Liver (tissue), 8 donors: ENCODE measurements at regions not wholly inside any gene's neighbourhood (a gene's known extent, or its start where the extent isn't known, plus 50 kb on each side); places are given as distances from the start of the nearest gene placed in this dataset.

Experiments used
- DNase-seq: peaks from one replicate; pipeline ENCODE4 v3.0.0-alpha.2; 2017; ENCODE audit warnings: low spot score
- H3K27ac ChIP-seq, 2 donors: one replicate each; pipeline ENCODE4 v1.7.0; 2013; ENCODE audit warnings: inconsistent platforms in 2 of 2, low read length in 2 of 2, control low read depth in 1 of 2, low read depth in 1 of 2, mild to moderate bottlenecking in 1 of 2
- H3K27me3 ChIP-seq, 4 donors: one replicate each; pipeline versions ENCODE4 v1.6.1 to v1.7.0; 2013; ENCODE audit warnings: low read length in 3 of 4, inconsistent platforms in 1 of 4, mild to moderate bottlenecking in 1 of 4, moderate library complexity in 1 of 4; ENCODE audit not compliant: control insufficient read depth in 4 of 4, insufficient read depth in 4 of 4
- H3K36me3 ChIP-seq, 4 donors: one replicate each; pipeline versions ENCODE4 v1.6.1 to v1.7.0; 2013; ENCODE audit warnings: low read length in 3 of 4, mild to moderate bottlenecking in 3 of 4, low read depth in 1 of 4, moderate library complexity in 1 of 4; ENCODE audit not compliant: control insufficient read depth in 4 of 4, insufficient read depth in 3 of 4
- H3K4me1 ChIP-seq, 4 donors: one replicate each; pipeline versions ENCODE4 v1.6.1 to v1.7.0; 2013; ENCODE audit warnings: low read length in 3 of 4, mild to moderate bottlenecking in 3 of 4, moderate library complexity in 1 of 4; ENCODE audit not compliant: control insufficient read depth in 4 of 4, insufficient read depth in 4 of 4
- H3K4me3 ChIP-seq, 3 donors: one replicate each; pipeline versions ENCODE4 v1.6.1 to v1.7.0; 2013; ENCODE audit warnings: low read length in 3 of 3, control low read depth in 1 of 3, low read depth in 1 of 3, mild to moderate bottlenecking in 1 of 3
- H3K9ac ChIP-seq, 2 donors: one replicate each; pipeline ENCODE4 v1.7.0; 2013; ENCODE audit warnings: low read length in 2 of 2, mild to moderate bottlenecking in 2 of 2, moderate library complexity in 2 of 2, control low read depth in 1 of 2, low read depth in 1 of 2
- H3K9me3 ChIP-seq, 4 donors: one replicate each; pipeline versions ENCODE4 v1.6.1 to v1.7.0; 2013; ENCODE audit warnings: low read length in 3 of 4; ENCODE audit not compliant: control insufficient read depth in 4 of 4
- EGR1 ChIP-seq, 2 donors: IDR thresholded peaks; 2 replicates each; pipeline ENCODE4 v1.6.1; 2016 to 2018; ENCODE audit warnings: antibody characterized with exemption in 2 of 2, low read depth in 2 of 2
- FOXA1 ChIP-seq: IDR thresholded peaks from 2 replicates; pipeline ENCODE4 v1.6.1; 2016; ENCODE audit warnings: antibody characterized with exemption
- FOXA2 ChIP-seq: IDR thresholded peaks from 2 replicates; pipeline ENCODE4 v1.6.1; 2016; ENCODE audit warnings: antibody characterized with exemption
- GABPA ChIP-seq, 2 donors: IDR thresholded peaks in 1 of 2; conservative IDR thresholded peaks in 1 of 2; 2 replicates each; pipeline ENCODE4 v1.6.1; 2016; ENCODE audit warnings: antibody characterized with exemption in 2 of 2, mild to moderate bottlenecking in 1 of 2, moderate library complexity in 1 of 2
- HNF4A ChIP-seq, 2 donors: conservative IDR thresholded peaks; 2 replicates each; pipeline ENCODE4 v1.6.1; 2016; ENCODE audit warnings: antibody characterized with exemption in 2 of 2, mild to moderate bottlenecking in 2 of 2
- HNF4G ChIP-seq: IDR thresholded peaks from 2 replicates; pipeline ENCODE4 v1.6.1; 2016; ENCODE audit warnings: antibody characterized with exemption
- JUND ChIP-seq, 2 donors: IDR thresholded peaks; 2 replicates each; pipeline ENCODE4 v1.6.1; 2016; ENCODE audit warnings: antibody characterized with exemption in 2 of 2
- NR2F2 ChIP-seq: IDR thresholded peaks from 2 replicates; pipeline ENCODE4 v1.6.1; 2016; ENCODE audit warnings: antibody characterized with exemption
- RAD21 ChIP-seq, 2 donors: IDR thresholded peaks; 2 replicates each; pipeline ENCODE4 v1.6.1; 2016; ENCODE audit warnings: antibody characterized with exemption in 2 of 2, mild to moderate bottlenecking in 2 of 2
- RXRA ChIP-seq, 2 donors: IDR thresholded peaks; 2 replicates each; pipeline ENCODE4 v1.6.1; 2017 to 2018; ENCODE audit warnings: antibody characterized with exemption in 2 of 2, mild to moderate bottlenecking in 1 of 2
- SP1 ChIP-seq: IDR thresholded peaks from 2 replicates; pipeline ENCODE4 v1.6.1; 2018; ENCODE audit warnings: antibody characterized with exemption, mild to moderate bottlenecking
- TAF1 ChIP-seq: conservative IDR thresholded peaks from 2 replicates; pipeline ENCODE4 v1.6.1; 2016; ENCODE audit warnings: antibody characterized with exemption, mild to moderate bottlenecking
- YY1 ChIP-seq: IDR thresholded peaks from 2 replicates; pipeline ENCODE4 v1.6.1; 2016; ENCODE audit warnings: antibody characterized with exemption, mild to moderate bottlenecking
- WGBS: extraction: QIAGEN DNeasy Blood & Tissue Kit; methylation state at CpG from one replicate; pipeline ENCODE4 v1.1.7; 2013; 5-methylcytosine and 5-hydroxymethylcytosine counted together
- TF ChIP-seq, protein P1 (sequence below): IDR thresholded peaks from 2 replicates; pipeline ENCODE4 v1.6.1; 2016; ENCODE audit warnings: antibody characterized with exemption
- TF ChIP-seq, protein P2 (sequence below): IDR thresholded peaks from 2 replicates; pipeline ENCODE4 v1.6.1; 2016; ENCODE audit warnings: antibody characterized with exemption
- TF ChIP-seq, protein P3 (sequence below): fragments of 150-350 bp; IDR thresholded peaks from 2 replicates; pipeline ENCODE4 v1.5.1; 2017; ENCODE audit warnings: improper control_type of control experiment, low read depth, low read length; ENCODE audit not compliant: missing input control
- TF ChIP-seq, protein P4 (sequence below): IDR thresholded peaks from 2 replicates; pipeline ENCODE4 v1.6.1; 2016; ENCODE audit warnings: antibody characterized with exemption, mild to moderate bottlenecking
- TF ChIP-seq, protein P5 (sequence below): IDR thresholded peaks from 2 replicates; pipeline ENCODE4 v1.6.1; 2016; ENCODE audit warnings: antibody characterized with exemption
- donor health status: healthy.
- donor health status: healthy.
- donor health status: healthy.
- donor health status: healthy.
- donor health status: healthy.

DNA sequence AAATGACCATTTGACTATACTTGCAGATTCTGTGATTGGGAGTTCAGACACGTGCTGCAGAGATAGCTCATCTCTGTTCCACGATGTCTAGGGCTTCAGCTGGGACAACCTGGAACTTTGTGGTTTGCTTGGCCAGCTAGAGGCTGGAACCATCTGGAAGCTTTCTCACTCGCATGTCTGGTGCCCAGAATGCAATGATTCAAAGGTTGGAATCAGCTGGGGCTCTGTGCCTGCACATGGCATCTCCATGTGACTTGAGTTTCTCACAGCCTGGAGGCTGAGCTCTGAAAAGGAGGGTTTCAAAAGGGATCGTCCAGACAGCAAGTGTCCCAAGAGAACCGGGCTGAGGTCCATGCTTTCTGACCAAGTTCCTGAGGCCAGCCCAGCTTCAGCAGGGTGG lies 465.2 kb downstream of the GADD45G start:
- H3K4me1 ChIP-seq, result peaks cover under 1 to 7% (median under 1%) of the 10 kb centered on the region in 4 donors
- TF ChIP-seq, protein P1, sequence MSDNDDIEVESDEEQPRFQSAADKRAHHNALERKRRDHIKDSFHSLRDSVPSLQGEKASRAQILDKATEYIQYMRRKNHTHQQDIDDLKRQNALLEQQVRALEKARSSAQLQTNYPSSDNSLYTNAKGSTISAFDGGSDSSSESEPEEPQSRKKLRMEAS, result peak; percentile 37
- TF ChIP-seq, protein P2, sequence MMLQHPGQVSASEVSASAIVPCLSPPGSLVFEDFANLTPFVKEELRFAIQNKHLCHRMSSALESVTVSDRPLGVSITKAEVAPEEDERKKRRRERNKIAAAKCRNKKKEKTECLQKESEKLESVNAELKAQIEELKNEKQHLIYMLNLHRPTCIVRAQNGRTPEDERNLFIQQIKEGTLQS, result no peak
- H3K9ac ChIP-seq, result no peak overlapping the region
- no peaks in the 10 kb centered on the region for H3K36me3 ChIP-seq
- no peaks in the 10 kb centered on the region for H3K9me3 ChIP-seq
- no peak overlapping the region for H3K27ac ChIP-seq
- no peak overlapping the region for H3K4me3 ChIP-seq
- WGBS, result 52% methylated on average over 5 of the region's 5 CpGs
- no peaks in the 10 kb centered on the region for H3K27me3 ChIP-seq
- DNase-seq, result no peak

DNA sequence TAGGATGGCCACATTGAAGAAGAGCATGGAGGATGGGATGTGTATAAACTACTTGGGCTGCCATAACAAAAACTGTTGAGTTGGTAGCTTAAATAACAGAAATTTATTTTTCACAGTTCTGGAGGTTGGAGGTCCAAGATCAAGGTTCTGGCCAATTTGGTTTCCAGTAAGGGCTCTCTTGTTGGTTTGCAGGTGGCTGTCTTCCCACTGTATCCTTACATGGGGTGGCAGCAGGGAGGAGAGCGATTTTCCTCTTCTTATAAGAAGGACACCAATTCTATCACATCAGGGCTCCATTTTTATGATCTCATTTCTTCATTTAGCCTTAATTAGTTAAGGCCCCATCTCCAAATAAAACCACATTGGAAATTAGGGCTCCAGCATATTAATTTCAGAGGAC lies 465.7 kb downstream of the GADD45G start:
- 98% methylated on average over 1 of the region's 1 CpG for WGBS

DNA sequence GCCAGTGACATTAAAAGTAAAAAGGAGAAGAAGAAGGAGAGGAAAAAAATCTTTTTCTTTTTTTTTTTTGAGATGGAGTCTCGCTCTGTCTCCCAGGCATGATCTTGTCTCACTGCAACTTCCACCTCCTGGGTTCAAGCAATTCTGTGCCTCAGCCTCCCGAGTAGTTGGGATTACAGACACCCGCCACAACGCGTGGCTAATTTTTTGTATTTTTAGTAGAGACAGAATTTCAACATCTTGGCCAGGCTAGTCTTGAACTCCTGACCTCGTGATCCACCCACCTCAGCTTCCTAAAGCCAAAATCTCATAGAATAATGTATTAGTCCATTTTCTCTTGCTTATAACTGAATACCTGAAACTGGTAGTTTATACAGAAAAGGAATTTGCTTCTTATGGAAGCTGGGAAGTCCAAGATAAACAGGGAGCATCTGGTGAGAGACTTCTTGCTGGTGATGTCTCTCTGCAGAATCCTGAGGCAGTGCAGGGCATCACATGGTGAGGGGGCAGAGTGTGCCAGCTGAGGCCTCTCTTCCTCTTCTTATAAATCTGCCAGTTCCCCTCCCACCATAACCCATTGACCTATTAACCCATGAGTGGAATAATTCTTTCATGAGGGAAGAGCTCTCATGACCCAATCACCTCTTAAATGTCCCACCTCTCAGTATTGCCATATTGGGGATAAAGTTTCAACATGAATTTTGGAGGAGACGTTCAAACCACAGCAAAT lies 466.3 kb downstream of the GADD45G start:
- 85% methylated on average over 7 of the region's 7 CpGs for WGBS
- H3K27ac ChIP-seq, result no peak overlapping the region
- H3K4me3 ChIP-seq, result no peak overlapping the region
- H3K9me3 ChIP-seq, result no peaks in the 10 kb centered on the region
- H3K4me1 ChIP-seq, result peaks cover 0 to 4% (median 0%) of the 10 kb centered on the region in 4 donors
- H3K9ac ChIP-seq, result no peak overlapping the region
- no peaks in the 10 kb centered on the region for H3K27me3 ChIP-seq
- no peak for DNase-seq
- no peaks in the 10 kb centered on the region for H3K36me3 ChIP-seq
- TF ChIP-seq, protein P1, result no peak
- no peak for TF ChIP-seq FOXA2
- no peak for TF ChIP-seq YY1
- TF ChIP-seq, protein P3, sequence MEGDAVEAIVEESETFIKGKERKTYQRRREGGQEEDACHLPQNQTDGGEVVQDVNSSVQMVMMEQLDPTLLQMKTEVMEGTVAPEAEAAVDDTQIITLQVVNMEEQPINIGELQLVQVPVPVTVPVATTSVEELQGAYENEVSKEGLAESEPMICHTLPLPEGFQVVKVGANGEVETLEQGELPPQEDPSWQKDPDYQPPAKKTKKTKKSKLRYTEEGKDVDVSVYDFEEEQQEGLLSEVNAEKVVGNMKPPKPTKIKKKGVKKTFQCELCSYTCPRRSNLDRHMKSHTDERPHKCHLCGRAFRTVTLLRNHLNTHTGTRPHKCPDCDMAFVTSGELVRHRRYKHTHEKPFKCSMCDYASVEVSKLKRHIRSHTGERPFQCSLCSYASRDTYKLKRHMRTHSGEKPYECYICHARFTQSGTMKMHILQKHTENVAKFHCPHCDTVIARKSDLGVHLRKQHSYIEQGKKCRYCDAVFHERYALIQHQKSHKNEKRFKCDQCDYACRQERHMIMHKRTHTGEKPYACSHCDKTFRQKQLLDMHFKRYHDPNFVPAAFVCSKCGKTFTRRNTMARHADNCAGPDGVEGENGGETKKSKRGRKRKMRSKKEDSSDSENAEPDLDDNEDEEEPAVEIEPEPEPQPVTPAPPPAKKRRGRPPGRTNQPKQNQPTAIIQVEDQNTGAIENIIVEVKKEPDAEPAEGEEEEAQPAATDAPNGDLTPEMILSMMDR, result no peak
- no peak for TF ChIP-seq HNF4A (conservative IDR thresholded peaks at IDR 0.05)
- TF ChIP-seq GABPA (IDR thresholded peaks at IDR 0.05 in 1 of 2, conservative IDR thresholded peaks at IDR 0.05 in 1 of 2), result no peak
- TF ChIP-seq, protein P2, result no peak
- TF ChIP-seq, protein P4, sequence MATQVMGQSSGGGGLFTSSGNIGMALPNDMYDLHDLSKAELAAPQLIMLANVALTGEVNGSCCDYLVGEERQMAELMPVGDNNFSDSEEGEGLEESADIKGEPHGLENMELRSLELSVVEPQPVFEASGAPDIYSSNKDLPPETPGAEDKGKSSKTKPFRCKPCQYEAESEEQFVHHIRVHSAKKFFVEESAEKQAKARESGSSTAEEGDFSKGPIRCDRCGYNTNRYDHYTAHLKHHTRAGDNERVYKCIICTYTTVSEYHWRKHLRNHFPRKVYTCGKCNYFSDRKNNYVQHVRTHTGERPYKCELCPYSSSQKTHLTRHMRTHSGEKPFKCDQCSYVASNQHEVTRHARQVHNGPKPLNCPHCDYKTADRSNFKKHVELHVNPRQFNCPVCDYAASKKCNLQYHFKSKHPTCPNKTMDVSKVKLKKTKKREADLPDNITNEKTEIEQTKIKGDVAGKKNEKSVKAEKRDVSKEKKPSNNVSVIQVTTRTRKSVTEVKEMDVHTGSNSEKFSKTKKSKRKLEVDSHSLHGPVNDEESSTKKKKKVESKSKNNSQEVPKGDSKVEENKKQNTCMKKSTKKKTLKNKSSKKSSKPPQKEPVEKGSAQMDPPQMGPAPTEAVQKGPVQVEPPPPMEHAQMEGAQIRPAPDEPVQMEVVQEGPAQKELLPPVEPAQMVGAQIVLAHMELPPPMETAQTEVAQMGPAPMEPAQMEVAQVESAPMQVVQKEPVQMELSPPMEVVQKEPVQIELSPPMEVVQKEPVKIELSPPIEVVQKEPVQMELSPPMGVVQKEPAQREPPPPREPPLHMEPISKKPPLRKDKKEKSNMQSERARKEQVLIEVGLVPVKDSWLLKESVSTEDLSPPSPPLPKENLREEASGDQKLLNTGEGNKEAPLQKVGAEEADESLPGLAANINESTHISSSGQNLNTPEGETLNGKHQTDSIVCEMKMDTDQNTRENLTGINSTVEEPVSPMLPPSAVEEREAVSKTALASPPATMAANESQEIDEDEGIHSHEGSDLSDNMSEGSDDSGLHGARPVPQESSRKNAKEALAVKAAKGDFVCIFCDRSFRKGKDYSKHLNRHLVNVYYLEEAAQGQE, result no peak
- TF ChIP-seq TAF1, result no peak
- no peak for TF ChIP-seq JUND (IDR thresholded peaks at IDR 0.05)
- no peak for TF ChIP-seq FOXA1
- no peak for TF ChIP-seq EGR1 (IDR thresholded peaks at IDR 0.05; ENCODE audit: low read depth in 2 of 2)
- TF ChIP-seq HNF4G, result no peak
- TF ChIP-seq RAD21 (IDR thresholded peaks at IDR 0.05), result no peak
- no peak for TF ChIP-seq RXRA (IDR thresholded peaks at IDR 0.05)
- TF ChIP-seq NR2F2, result no peak
- TF ChIP-seq SP1, result no peak

More for the DNA sequence above, 465.7 kb downstream of the GADD45G start:
- no peak overlapping the region for H3K9ac ChIP-seq
- no peak overlapping the region for H3K4me3 ChIP-seq
- H3K4me1 ChIP-seq, result peaks cover 0 to 4% (median 0%) of the 10 kb centered on the region in 4 donors
- TF ChIP-seq EGR1 (IDR thresholded peaks at IDR 0.05; ENCODE audit: low read depth in 2 of 2), result no peak
- no peak for TF ChIP-seq SP1
- TF ChIP-seq, protein P5, sequence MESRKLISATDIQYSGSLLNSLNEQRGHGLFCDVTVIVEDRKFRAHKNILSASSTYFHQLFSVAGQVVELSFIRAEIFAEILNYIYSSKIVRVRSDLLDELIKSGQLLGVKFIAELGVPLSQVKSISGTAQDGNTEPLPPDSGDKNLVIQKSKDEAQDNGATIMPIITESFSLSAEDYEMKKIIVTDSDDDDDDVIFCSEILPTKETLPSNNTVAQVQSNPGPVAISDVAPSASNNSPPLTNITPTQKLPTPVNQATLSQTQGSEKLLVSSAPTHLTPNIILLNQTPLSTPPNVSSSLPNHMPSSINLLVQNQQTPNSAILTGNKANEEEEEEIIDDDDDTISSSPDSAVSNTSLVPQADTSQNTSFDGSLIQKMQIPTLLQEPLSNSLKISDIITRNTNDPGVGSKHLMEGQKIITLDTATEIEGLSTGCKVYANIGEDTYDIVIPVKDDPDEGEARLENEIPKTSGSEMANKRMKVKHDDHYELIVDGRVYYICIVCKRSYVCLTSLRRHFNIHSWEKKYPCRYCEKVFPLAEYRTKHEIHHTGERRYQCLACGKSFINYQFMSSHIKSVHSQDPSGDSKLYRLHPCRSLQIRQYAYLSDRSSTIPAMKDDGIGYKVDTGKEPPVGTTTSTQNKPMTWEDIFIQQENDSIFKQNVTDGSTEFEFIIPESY, result no peak
- DNase-seq, result no peak
- no peak overlapping the region for H3K27ac ChIP-seq
- no peaks in the 10 kb centered on the region for H3K36me3 ChIP-seq
- no peaks in the 10 kb centered on the region for H3K9me3 ChIP-seq
- H3K27me3 ChIP-seq, result no peaks in the 10 kb centered on the region
